ENCODE measurements at regions not wholly inside any gene's neighbourhood (a gene's known extent, or its start where the extent isn't known, plus 50 kb on each side); places are given as distances from the start of the nearest gene placed in this dataset.

DNA sequence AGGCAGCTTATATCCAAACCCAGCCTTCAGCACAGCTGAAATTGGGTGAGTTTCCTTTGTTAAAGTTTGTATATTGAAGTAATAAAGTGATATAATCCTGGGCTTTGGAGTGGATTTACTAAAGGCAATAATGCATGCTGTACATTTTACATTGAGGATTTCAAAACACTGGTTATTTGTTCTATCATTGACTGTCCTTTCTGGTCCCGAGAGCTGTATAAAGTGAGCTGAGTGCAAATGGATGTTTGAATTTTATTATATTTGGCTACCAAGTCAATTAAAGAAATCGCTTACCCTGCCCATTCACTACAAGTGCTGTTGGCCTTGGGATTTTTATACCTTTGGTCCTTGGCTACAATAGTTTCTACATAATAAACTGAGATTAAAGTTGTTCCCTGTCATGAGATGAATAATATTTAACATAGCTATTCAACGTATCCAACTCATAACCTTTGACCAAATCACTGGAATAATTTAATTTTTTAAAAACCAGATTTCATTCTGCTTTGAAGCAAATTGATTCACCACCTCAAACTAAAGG, 207.9 kb downstream of the KLF5 start:
- Histone ChIP-seq H3K27me3 (ENCODE audit: control insufficient read depth in 1 of 2, insufficient read depth in 2 of 2, low read length in 2 of 2) (no peaks in the 10 kb centered on the region), H3K4me1 (ENCODE audit: insufficient read depth, low read length) (no peaks in the 10 kb centered on the region), H3K4me3 (ENCODE audit: low read depth in 1 of 2, low read length in 2 of 2) (no peak overlapping the region), H3K27ac (ENCODE audit: low read depth, low read length) (no peak overlapping the region), H3K36me3 (ENCODE audit: insufficient read depth, low read length) (no peaks in the 10 kb centered on the region), H3K9ac (ENCODE audit: low read length) (no peak overlapping the region), H3K9me3 (ENCODE audit: low read length) (no peaks in the 10 kb centered on the region)

DNA sequence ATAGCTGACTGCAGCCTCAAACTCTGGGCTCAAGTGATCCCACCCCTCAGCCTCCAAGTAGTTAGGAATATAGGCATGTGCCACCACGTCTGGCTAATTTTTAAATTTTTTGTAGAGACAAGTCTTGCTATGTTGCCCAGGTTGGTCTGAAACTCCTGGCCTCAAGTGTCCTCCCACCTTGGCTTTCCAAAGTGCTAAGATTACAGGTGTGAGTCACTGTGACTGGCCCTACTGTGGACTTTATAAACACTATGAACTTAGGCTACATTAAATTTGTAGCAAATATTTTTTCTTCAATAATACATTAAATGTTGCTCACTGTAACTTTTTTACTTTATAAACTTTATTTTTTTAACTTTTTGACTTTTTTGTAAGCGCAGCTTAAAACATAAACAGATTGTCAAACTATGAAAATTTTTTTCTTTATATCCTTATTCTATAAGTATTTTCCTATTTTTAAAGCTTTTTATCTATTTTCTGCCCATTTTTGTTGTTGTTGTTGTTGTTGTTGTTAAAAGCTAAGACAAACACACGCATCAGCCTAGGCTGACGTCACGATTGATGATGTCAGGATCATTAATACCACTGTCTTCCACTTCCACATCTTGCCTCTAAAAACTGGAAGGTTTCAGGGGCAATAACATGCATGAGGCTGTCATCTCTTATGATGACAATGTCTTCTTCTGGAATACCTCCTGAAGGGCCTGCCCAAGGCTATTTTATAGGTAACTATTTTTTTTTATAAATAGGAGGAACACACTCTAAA, 204.2 kb downstream of the KLF5 start:
- H3K4me1 ChIP-seq (ENCODE audit: insufficient read depth, low read length): no peaks in the 10 kb centered on the region
- H3K9ac ChIP-seq (ENCODE audit: low read length): no peak overlapping the region
- no peak overlapping the region for H3K27ac ChIP-seq (ENCODE audit: low read depth, low read length)
- no peaks in the 10 kb centered on the region for H3K27me3 ChIP-seq (ENCODE audit: control insufficient read depth in 1 of 2, insufficient read depth in 2 of 2, low read length in 2 of 2)
- no peaks in the 10 kb centered on the region for H3K36me3 ChIP-seq (ENCODE audit: insufficient read depth, low read length)
- H3K9me3 ChIP-seq (ENCODE audit: low read length): no peaks in the 10 kb centered on the region
- H3K4me3 ChIP-seq (ENCODE audit: low read depth in 1 of 2, low read length in 2 of 2): no peak overlapping the region

DNA sequence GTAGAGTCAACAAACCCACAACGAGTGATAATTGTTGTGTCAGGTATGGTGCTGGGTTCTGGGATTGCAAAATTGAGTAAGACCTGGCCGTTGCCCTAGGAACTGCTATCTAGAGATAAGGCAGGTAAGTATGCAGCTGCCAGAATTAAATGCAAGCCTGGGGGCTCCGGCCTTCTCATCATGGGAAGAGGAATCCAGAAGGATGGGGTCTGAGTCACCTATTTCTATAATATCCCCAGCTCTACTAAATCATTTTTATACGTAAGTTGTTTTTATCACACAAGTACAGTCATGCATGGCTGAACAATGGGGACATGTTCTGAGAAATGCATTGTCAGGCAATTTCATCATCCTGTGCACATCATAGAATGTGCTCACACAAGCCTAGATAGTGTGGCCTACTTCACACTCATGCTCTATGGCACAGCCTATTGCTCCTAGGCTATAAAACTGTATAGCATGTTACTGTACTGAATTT, 203.0 kb downstream of the KLF5 start:
- H3K36me3 ChIP-seq (ENCODE audit: insufficient read depth, low read length): no peaks in the 10 kb centered on the region
- no peak overlapping the region for H3K4me3 ChIP-seq (ENCODE audit: low read depth in 1 of 2, low read length in 2 of 2)
- H3K9ac ChIP-seq (ENCODE audit: low read length): no peak overlapping the region
- no peaks in the 10 kb centered on the region for H3K27me3 ChIP-seq (ENCODE audit: control insufficient read depth in 1 of 2, insufficient read depth in 2 of 2, low read length in 2 of 2)
- no peaks in the 10 kb centered on the region for H3K9me3 ChIP-seq (ENCODE audit: low read length)
- H3K4me1 ChIP-seq (ENCODE audit: insufficient read depth, low read length): no peaks in the 10 kb centered on the region
- H3K27ac ChIP-seq (ENCODE audit: low read depth, low read length): no peak overlapping the region

- H3K27ac ChIP-seq (ENCODE audit: low read depth, low read length): no peak overlapping the region
- H3K27me3 ChIP-seq (ENCODE audit: control insufficient read depth in 1 of 2, insufficient read depth in 2 of 2, low read length in 2 of 2): no peaks in the 10 kb centered on the region
- H3K4me1 ChIP-seq (ENCODE audit: insufficient read depth, low read length): no peaks in the 10 kb centered on the region
- H3K9me3 ChIP-seq (ENCODE audit: low read length): no peaks in the 10 kb centered on the region
- H3K36me3 ChIP-seq (ENCODE audit: insufficient read depth, low read length): no peaks in the 10 kb centered on the region
- no peak overlapping the region for H3K9ac ChIP-seq (ENCODE audit: low read length)
- no peak overlapping the region for H3K4me3 ChIP-seq (ENCODE audit: low read depth in 1 of 2, low read length in 2 of 2)
These were observed 200.5 kb downstream of the KLF5 start for GRCh38 chr13:73259061-73260017.

DNA sequence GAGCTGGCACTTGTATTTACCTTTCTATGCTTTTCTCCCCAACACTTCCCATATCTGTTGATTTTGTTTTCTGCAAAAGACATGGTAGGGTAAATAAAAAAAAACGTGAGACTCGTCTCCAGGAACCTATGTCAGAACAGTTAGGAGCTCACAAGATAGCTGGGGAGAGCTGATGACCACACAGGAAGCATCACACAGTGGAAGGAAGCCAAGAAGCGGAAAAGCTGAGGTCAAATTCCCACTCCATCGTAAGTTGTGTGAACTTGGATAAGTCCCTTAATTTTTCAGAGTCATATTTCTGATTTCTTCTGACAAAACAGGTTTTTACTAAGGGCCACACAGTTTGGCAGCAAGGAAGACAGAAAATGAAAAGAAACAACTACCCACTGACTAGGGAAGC, 199.6 kb downstream of the KLF5 start:
- Histone ChIP-seq H3K9ac (ENCODE audit: low read length) (no peak overlapping the region), H3K9me3 (ENCODE audit: low read length) (no peaks in the 10 kb centered on the region), H3K27me3 (ENCODE audit: control insufficient read depth in 1 of 2, insufficient read depth in 2 of 2, low read length in 2 of 2) (no peaks in the 10 kb centered on the region), H3K27ac (ENCODE audit: low read depth, low read length) (no peak overlapping the region), H3K4me1 (ENCODE audit: insufficient read depth, low read length) (no peaks in the 10 kb centered on the region), H3K4me3 (ENCODE audit: low read depth in 1 of 2, low read length in 2 of 2) (no peak overlapping the region), H3K36me3 (ENCODE audit: insufficient read depth, low read length) (no peaks in the 10 kb centered on the region)

- no peak overlapping the region for H3K4me3 ChIP-seq (ENCODE audit: low read depth in 1 of 2, low read length in 2 of 2)
- H3K9ac ChIP-seq (ENCODE audit: low read length): no peak overlapping the region
- H3K4me1 ChIP-seq (ENCODE audit: insufficient read depth, low read length): no peaks in the 10 kb centered on the region
- no peaks in the 10 kb centered on the region for H3K9me3 ChIP-seq (ENCODE audit: low read length)
- no peak overlapping the region for H3K27ac ChIP-seq (ENCODE audit: low read depth, low read length)
- H3K36me3 ChIP-seq (ENCODE audit: insufficient read depth, low read length): no peaks in the 10 kb centered on the region
- H3K27me3 ChIP-seq (ENCODE audit: control insufficient read depth in 1 of 2, insufficient read depth in 2 of 2, low read length in 2 of 2): no peaks in the 10 kb centered on the region
These were observed 196.0 kb downstream of the KLF5 start for GRCh38 chr13:73254827-73255226.

DNA sequence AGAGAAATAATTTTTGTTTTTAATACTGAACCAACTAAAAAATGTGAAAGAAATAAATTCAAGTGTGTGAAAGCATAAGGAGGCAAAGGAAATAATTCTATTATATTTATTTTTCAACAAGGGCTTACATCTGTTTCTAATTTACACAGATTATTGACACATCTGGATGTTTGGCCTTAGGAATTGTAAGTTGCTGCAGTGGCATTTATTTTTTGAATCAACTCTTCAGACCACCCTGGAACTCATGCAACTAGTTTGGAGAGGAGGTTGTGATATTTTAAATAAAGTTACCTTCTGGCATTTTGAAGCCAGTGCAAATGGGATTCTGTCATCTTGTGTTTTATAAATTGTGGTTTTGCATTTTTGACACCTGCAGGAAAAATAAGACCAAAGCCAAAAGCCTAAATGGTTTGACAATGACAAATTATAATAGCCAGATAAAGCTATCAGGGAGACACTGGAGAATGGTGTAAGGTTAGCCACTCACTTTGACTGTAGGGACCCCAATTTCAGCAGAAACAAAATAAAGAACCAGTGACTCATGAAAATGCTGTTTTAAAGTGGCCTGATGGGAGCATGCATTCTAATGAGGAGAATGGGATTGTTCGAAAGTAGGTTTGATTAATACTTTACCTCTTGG, 192.9 kb downstream of the KLF5 start:
- H3K27ac ChIP-seq (ENCODE audit: low read depth, low read length): no peak overlapping the region
- no peak overlapping the region for H3K9ac ChIP-seq (ENCODE audit: low read length)
- no peaks in the 10 kb centered on the region for H3K9me3 ChIP-seq (ENCODE audit: low read length)
- no peaks in the 10 kb centered on the region for H3K27me3 ChIP-seq (ENCODE audit: control insufficient read depth in 1 of 2, insufficient read depth in 2 of 2, low read length in 2 of 2)
- no peaks in the 10 kb centered on the region for H3K4me1 ChIP-seq (ENCODE audit: insufficient read depth, low read length)
- H3K4me3 ChIP-seq (ENCODE audit: low read depth in 1 of 2, low read length in 2 of 2): no peak overlapping the region
- H3K36me3 ChIP-seq (ENCODE audit: insufficient read depth, low read length): no peaks in the 10 kb centered on the region

DNA sequence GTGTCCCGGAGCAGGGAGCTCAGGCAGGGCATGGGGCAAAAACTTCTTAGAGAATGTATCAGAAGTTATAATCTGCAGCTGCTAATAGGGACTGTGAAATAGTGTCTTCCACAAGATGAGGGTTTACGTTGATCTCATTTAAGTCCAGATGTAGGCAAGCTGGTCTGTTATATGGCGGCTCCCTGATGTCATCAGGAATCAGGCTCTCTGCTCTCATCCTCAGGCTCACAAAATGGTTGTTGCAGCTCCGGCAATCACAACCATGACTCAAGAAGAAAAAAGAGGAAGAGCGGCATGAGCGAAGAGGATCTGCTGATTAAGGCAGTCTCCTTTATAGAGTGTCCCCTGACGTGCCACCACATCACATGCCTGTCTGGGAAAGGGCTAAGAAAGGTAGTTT, 191.3 kb downstream of the KLF5 start:
- H3K27ac ChIP-seq (ENCODE audit: low read depth, low read length): no peak overlapping the region
- H3K27me3 ChIP-seq (ENCODE audit: control insufficient read depth in 1 of 2, insufficient read depth in 2 of 2, low read length in 2 of 2): no peaks in the 10 kb centered on the region
- H3K4me3 ChIP-seq (ENCODE audit: low read depth in 1 of 2, low read length in 2 of 2): no peak overlapping the region
- no peaks in the 10 kb centered on the region for H3K4me1 ChIP-seq (ENCODE audit: insufficient read depth, low read length)
- no peaks in the 10 kb centered on the region for H3K36me3 ChIP-seq (ENCODE audit: insufficient read depth, low read length)
- H3K9ac ChIP-seq (ENCODE audit: low read length): no peak overlapping the region
- no peaks in the 10 kb centered on the region for H3K9me3 ChIP-seq (ENCODE audit: low read length)

DNA sequence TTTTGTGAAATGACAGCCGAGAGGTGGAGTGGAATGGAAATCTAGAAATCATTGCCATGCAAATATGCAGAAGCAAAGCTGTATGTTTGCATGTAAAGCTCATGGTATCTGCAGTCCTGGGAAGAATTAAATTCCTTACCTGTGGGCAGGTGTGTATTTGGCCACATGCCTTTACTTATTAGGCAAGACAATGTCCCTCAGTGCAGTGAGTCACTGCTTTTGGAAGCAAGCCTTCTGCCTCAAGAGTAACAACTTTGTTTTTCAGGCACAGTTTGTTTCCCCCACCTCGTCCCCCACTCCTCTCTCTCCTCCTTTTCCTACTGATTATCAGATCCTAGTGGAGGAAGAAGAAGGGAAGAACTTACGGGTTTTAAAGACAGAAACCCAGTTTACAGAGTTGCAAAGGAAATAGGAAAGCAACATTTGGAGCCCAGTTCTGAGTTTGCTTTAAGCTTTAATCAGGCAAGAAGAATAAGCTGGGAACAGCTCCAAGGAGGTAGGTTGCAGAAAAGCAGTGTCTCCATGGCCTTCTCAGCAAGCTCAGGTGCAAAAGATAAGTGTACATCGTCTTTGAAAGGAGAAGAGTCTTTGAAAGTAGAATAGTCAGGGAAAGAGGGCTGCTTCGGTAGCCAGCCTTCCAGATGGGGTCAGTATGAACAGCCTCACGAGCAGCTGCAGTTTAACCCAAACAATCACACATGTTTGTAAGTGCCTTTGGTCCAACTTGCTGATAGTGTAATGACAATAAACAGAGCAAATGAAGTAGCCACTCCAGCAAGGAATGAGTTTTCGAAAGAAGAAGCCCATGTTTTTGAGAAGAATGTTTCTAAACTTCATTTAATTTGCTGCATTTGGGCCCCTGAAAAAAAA, 190.1 kb downstream of the KLF5 start:
- Histone ChIP-seq H3K27ac (ENCODE audit: low read depth, low read length) (no peak overlapping the region), H3K9ac (ENCODE audit: low read length) (no peak overlapping the region), H3K4me1 (ENCODE audit: insufficient read depth, low read length) (no peaks in the 10 kb centered on the region)

GRCh38 chr13:73248154-73248553, 189.3 kb downstream of the KLF5 start:
- Histone ChIP-seq H3K27me3 (ENCODE audit: control insufficient read depth in 1 of 2, insufficient read depth in 2 of 2, low read length in 2 of 2) (no peaks in the 10 kb centered on the region), H3K4me3 (ENCODE audit: low read depth in 1 of 2, low read length in 2 of 2) (no peak overlapping the region), H3K27ac (ENCODE audit: low read depth, low read length) (no peak overlapping the region), H3K9me3 (ENCODE audit: low read length) (no peaks in the 10 kb centered on the region), H3K36me3 (ENCODE audit: insufficient read depth, low read length) (no peaks in the 10 kb centered on the region), H3K4me1 (ENCODE audit: insufficient read depth, low read length) (no peaks in the 10 kb centered on the region), H3K9ac (ENCODE audit: low read length) (no peak overlapping the region)

More for the DNA sequence above, 190.1 kb downstream of the KLF5 start:
- no peaks in the 10 kb centered on the region for H3K27me3 ChIP-seq (ENCODE audit: control insufficient read depth in 1 of 2, insufficient read depth in 2 of 2, low read length in 2 of 2)
- H3K36me3 ChIP-seq (ENCODE audit: insufficient read depth, low read length): no peaks in the 10 kb centered on the region
- H3K4me3 ChIP-seq (ENCODE audit: low read depth in 1 of 2, low read length in 2 of 2): no peak overlapping the region
- no peaks in the 10 kb centered on the region for H3K9me3 ChIP-seq (ENCODE audit: low read length)

All from muscle layer of colon (tissue), 2 donors.